HEK293T (cell line): ENCODE measurements at regions not wholly inside any gene's neighbourhood (a gene's known extent, or its start where the extent isn't known, plus 50 kb on each side); places are given as distances from the start of the nearest gene placed in this dataset.

ENCODE experiments used
- ARNT ChIP-seq: fragments of 450-650 bp; IDR thresholded peaks from 2 replicates; pipeline ENCODE4 v1.6.1; 2017; ENCODE audit warnings: mild to moderate bottlenecking
- BHLHE40 ChIP-seq: fragments of 450-650 bp; IDR thresholded peaks from 2 replicates; pipeline ENCODE4 v1.6.1; 2016; ENCODE audit warnings: mild to moderate bottlenecking, moderate library complexity, borderline replicate concordance
- CTBP1 ChIP-seq: fragments of 450-650 bp; IDR thresholded peaks from 2 replicates; pipeline ENCODE4 v1.6.1; 2016; ENCODE audit warnings: borderline replicate concordance
- FOXK2 ChIP-seq: fragments of 450-650 bp; IDR thresholded peaks from 2 replicates; pipeline ENCODE4 v1.6.1; 2016; ENCODE audit warnings: mild to moderate bottlenecking
- FOXM1 ChIP-seq: fragments of 450-650 bp; IDR thresholded peaks from 2 replicates; pipeline ENCODE4 v1.6.1; 2017; ENCODE audit warnings: mild to moderate bottlenecking, borderline replicate concordance
- PKNOX1 ChIP-seq: fragments of 450-650 bp; IDR thresholded peaks from 2 replicates; pipeline ENCODE4 v1.6.1; 2016
- SP1 ChIP-seq: fragments of 450-650 bp; IDR thresholded peaks from 2 replicates; pipeline ENCODE4 v1.6.1; 2017
- SUZ12 ChIP-seq: fragments of 450-650 bp; IDR thresholded peaks from 2 replicates; pipeline ENCODE4 v1.6.1; 2016; ENCODE audit warnings: mild to moderate bottlenecking

DNA sequence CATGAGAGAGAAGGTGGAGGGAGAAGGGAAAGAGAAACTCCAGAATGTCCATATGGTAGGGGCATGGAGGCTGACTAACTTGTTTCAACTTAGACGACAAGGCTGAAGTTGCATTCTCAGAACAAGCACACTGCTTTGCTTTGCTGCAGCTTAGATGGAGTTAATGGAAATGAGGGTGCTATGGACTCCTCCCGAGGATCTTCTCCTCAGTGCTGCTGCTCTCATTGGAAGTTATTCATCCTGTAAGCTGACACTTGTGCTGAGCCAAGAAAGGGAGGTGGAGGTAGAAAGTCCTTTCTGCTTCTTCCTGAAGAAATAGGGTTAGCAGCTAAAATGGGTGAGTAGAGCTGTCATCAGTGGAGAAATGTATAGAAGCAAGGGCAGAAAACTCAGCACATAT is 215.3 kb downstream of the SEC16B start:
- no peak for TF ChIP-seq BHLHE40
- TF ChIP-seq FOXM1, result no peak
- TF ChIP-seq FOXK2, result no peak
- TF ChIP-seq PKNOX1, result no peak
- TF ChIP-seq SP1, result no peak
- no peak for TF ChIP-seq SUZ12
- no peak for TF ChIP-seq CTBP1
- TF ChIP-seq ARNT, result no peak
